HG03159 (cell line): ENCODE measurements at regions not wholly inside any gene's neighbourhood (a gene's known extent, or its start where the extent isn't known, plus 50 kb on each side); places are given as distances from the start of the nearest gene placed in this dataset.
"Not testable (repeated sequence)": the region's sequence is repeated elsewhere in the genome, so short reads cannot be mapped to it uniquely, and the experiment has no call there.

ENCODE experiments used
- ATAC-seq: cut with Tn5 transposase; IDR thresholded peaks from one replicate; pipeline ENCODE4 v1.9.1; 2021; ENCODE audit warnings: mild to moderate bottlenecking, moderate library complexity; ENCODE audit not compliant: unreplicated experiment

- ATAC-seq, result no peak
These were observed 112.3 kb upstream of the SETBP1 start for GRCh38 chr18:44568342-44568741.

- no peak for ATAC-seq
These were observed 111.7 kb upstream of the SETBP1 start for GRCh38 chr18:44568986-44569385.

- ATAC-seq, result no peak
These were observed 111.2 kb upstream of the SETBP1 start for GRCh38 chr18:44569391-44570055.

- ATAC-seq, result peak; percentile 84
These were observed 101.5 kb upstream of the SETBP1 start for GRCh38 chr18:44579028-44579702.

GRCh38 chr18:44579745-44580144 lies 100.9 kb upstream of the SETBP1 start:
- ATAC-seq, result no peak

- ATAC-seq, result no peak
These were observed 100.5 kb upstream of the SETBP1 start for GRCh38 chr18:44580159-44580558.

GRCh38 chr18:44580782-44581181 lies 99.9 kb upstream of the SETBP1 start:
- ATAC-seq, result not testable (repeated sequence)

GRCh38 chr18:44582456-44582855 lies 98.2 kb upstream of the SETBP1 start:
- no peak for ATAC-seq

GRCh38 chr18:44584900-44585299 lies 95.8 kb upstream of the SETBP1 start:
- no peak for ATAC-seq

- no peak for ATAC-seq
These were observed 93.7 kb upstream of the SETBP1 start for GRCh38 chr18:44586782-44587524.

- ATAC-seq, result no peak
These were observed 92.2 kb upstream of the SETBP1 start for GRCh38 chr18:44588508-44588907.

- no peak for ATAC-seq
These were observed 90.9 kb upstream of the SETBP1 start for GRCh38 chr18:44589693-44590355.

- no peak for ATAC-seq
These were observed 89.6 kb upstream of the SETBP1 start for GRCh38 chr18:44590956-44591670.

GRCh38 chr18:44592639-44593038 lies 88.0 kb upstream of the SETBP1 start:
- no peak for ATAC-seq

- ATAC-seq, result no peak
These were observed 85.8 kb upstream of the SETBP1 start for GRCh38 chr18:44594799-44595467.

- ATAC-seq, result no peak
These were observed 82.9 kb upstream of the SETBP1 start for GRCh38 chr18:44597797-44598196.

GRCh38 chr18:44598514-44598913 lies 82.2 kb upstream of the SETBP1 start:
- ATAC-seq, result no peak

- ATAC-seq, result no peak
These were observed 81.3 kb upstream of the SETBP1 start for GRCh38 chr18:44599412-44599811.

- ATAC-seq, result no peak
These were observed 79.2 kb upstream of the SETBP1 start for GRCh38 chr18:44601447-44601846.

- ATAC-seq, result no peak
These were observed 78.3 kb upstream of the SETBP1 start for GRCh38 chr18:44602380-44602779.
